Aorta (tissue), 5 donors: ENCODE measurements at regions not wholly inside any gene's neighbourhood (a gene's known extent, or its start where the extent isn't known, plus 50 kb on each side); places are given as distances from the start of the nearest gene placed in this dataset.
"Not testable (repeated sequence)": the region's sequence is repeated elsewhere in the genome, so short reads cannot be mapped to it uniquely, and the experiment has no call there.

Experiments
- ATAC-seq: fragments of 200-7000 bp; cut with Tn5 transposase; one replicate; pipeline ENCODE4 v1.9.1; 2022; ENCODE audit warnings: moderate library complexity; ENCODE audit not compliant: low FRiP score
- DNase-seq, 2 donors: peaks; one replicate each; pipeline ENCODE4 v3.0.0-alpha.2; 2020
- H3K27ac ChIP-seq, 2 donors: one replicate each; pipeline ENCODE4 v1.5.1; 2013; ENCODE audit warnings: low read length in 2 of 2, mild to moderate bottlenecking in 2 of 2, moderate library complexity in 2 of 2, control low read depth in 1 of 2, inconsistent platforms in 1 of 2, low read depth in 1 of 2
- H3K27me3 ChIP-seq, 2 donors: one replicate each; pipeline ENCODE4 v1.6.1; 2013; ENCODE audit warnings: control low read depth in 1 of 2, low read length in 1 of 2, mild to moderate bottlenecking in 1 of 2, moderate library complexity in 1 of 2; ENCODE audit not compliant: insufficient read depth in 2 of 2, control insufficient read depth in 1 of 2
- H3K36me3 ChIP-seq, 2 donors: one replicate each; pipeline ENCODE4 v1.6.1; 2013; ENCODE audit warnings: control low read depth in 1 of 2, low read length in 1 of 2, mild to moderate bottlenecking in 1 of 2; ENCODE audit not compliant: insufficient read depth in 2 of 2, control insufficient read depth in 1 of 2
- H3K4me1 ChIP-seq, 2 donors: one replicate each; pipeline ENCODE4 v1.6.1; 2013; ENCODE audit warnings: low read length in 2 of 2, control low read depth in 1 of 2, mild to moderate bottlenecking in 1 of 2, moderate library complexity in 1 of 2; ENCODE audit not compliant: insufficient read depth in 2 of 2, control insufficient read depth in 1 of 2
- H3K4me3 ChIP-seq, 2 donors: one replicate each; pipeline ENCODE4 v1.5.1; 2013; ENCODE audit warnings: low read length in 2 of 2, control low read depth in 1 of 2, mild to moderate bottlenecking in 1 of 2
- H3K9me3 ChIP-seq: one replicate; pipeline ENCODE4 v1.6.1; 2013; ENCODE audit warnings: mild to moderate bottlenecking, low read length; ENCODE audit not compliant: control insufficient read depth
- WGBS, 2 donors: extraction: QIAGEN DNeasy Blood & Tissue Kit; methylation state at CpG; one replicate each; pipeline ENCODE4 v1.1.7; 2013; 5-methylcytosine and 5-hydroxymethylcytosine counted together
- intact Hi-C, 2 donors: fragments of 100-400 bp; cut with DNase I; formaldehyde crosslinking; loops; one replicate each; pipeline versions ENCODE4 v1.14.2 to v1.15.0; 2022
- donor health status: healthy with polysubstance abuse.
- donor health status: Bipolar disorder and iron deficiency.
- donor health status: DM: no; HTN: no; CAD: no.
- donor health status: DM: no; HTN: no; CAD: no.
- donor health status: DM: yes; HTN: yes; CAD: no.

DNA sequence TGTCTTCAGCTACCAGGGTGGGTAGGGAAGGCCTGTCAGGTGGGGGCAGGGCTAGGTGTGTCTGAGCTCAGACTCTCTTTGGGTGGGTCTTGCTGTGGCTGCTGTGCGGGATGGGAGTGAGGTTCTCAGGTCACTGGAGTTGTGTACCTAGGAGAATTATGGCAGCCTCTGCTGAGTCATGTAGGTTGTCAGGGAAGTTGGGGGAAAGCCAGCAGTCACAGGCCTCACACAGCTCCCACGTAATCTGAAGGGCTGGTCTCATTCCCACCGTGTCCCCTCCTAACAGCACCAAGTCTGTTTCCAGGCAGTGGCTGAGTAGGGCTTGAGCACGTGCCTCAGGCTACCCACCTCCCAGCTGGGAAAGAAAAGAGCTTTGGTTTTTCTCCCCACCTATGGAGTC, 67.0 kb downstream of the CHCHD4 start:
- WGBS, 2 donors, result 68 to 69% methylated on average over 4 of the region's 4 CpGs
- intact Hi-C loops, result no loop called here
- H3K36me3 ChIP-seq, result no peaks in the 10 kb centered on the region

GRCh38 chr3:14047841-14048240, 76.8 kb downstream of the CHCHD4 start:
- Histone ChIP-seq H3K4me3 (no peak overlapping the region), H3K4me1 (no peaks in the 10 kb centered on the region), H3K27ac (no peak overlapping the region), H3K9me3 (peaks cover 2% of the 10 kb centered on the region), H3K36me3 (no peaks in the 10 kb centered on the region), H3K27me3 (no peaks in the 10 kb centered on the region)
- ATAC-seq (no peak), DNase-seq (no peak)
- intact Hi-C loops, result no loop called here

More for the DNA sequence above, 67.0 kb downstream of the CHCHD4 start:
- H3K27me3 ChIP-seq, result no peaks in the 10 kb centered on the region
- no peaks in the 10 kb centered on the region for H3K4me1 ChIP-seq
- no peaks in the 10 kb centered on the region for H3K9me3 ChIP-seq
- ATAC-seq, result no peak
- DNase-seq, result no peak
- H3K4me3 ChIP-seq, result no peak overlapping the region
- no peak overlapping the region for H3K27ac ChIP-seq

DNA sequence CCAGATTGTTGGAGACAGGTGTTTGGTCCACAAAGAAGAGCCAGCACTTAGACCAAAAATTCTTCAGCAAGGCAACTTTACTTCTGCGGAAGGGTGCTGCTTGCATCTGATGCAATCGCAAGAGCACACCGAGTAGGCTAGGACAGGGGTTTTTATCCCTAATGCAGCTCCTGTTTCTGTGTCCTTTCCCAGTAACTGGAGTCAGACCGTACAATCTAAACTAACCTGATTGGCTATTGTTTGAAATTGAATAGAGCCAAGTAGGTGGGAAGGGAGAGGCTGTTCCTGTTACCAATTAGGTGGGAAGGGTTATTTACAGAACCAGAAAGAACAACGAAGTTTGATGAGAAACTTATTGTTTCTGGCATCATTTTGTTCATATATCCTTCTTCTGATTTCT, 77.6 kb downstream of the CHCHD4 start:
- H3K9me3 ChIP-seq, result peaks cover 2% of the 10 kb centered on the region
- no peak overlapping the region for H3K4me3 ChIP-seq
- no peak for ATAC-seq
- no peaks in the 10 kb centered on the region for H3K36me3 ChIP-seq
- no peaks in the 10 kb centered on the region for H3K27me3 ChIP-seq
- intact Hi-C loops, result no loop called here
- no peak for DNase-seq
- WGBS, 2 donors, result 64 to 71% methylated on average over 5 of the region's 5 CpGs
- no peak overlapping the region for H3K27ac ChIP-seq
- no peaks in the 10 kb centered on the region for H3K4me1 ChIP-seq

DNA sequence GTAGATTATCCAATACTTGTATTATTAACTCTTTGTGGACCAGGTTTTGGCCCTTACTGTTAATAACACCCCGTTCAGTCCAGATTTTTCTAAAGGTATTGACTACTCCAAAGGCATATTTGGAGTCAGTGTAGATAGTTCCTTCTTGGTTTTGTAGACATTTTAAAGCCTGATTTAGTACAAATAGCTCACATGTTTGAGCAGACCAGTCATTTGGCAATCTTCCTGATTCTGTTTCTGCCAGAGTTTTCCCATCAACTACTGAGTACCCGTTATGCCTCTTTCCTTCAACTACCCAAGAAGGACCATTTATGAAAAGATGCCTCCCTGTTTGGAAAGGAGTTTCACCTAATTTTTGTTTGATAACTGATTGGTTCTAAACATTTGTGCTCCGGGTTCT, 82.0 kb downstream of the CHCHD4 start:
- no peaks in the 10 kb centered on the region for H3K9me3 ChIP-seq
- DNase-seq, result no peak
- H3K4me3 ChIP-seq, result no peak overlapping the region
- H3K27ac ChIP-seq, result no peak overlapping the region
- no peaks in the 10 kb centered on the region for H3K4me1 ChIP-seq
- no peaks in the 10 kb centered on the region for H3K27me3 ChIP-seq
- no peak for ATAC-seq
- intact Hi-C loops, result no loop called here
- no peaks in the 10 kb centered on the region for H3K36me3 ChIP-seq
- 37 to 43% methylated on average over 3 of the region's 3 CpGs for WGBS, 2 donors

DNA sequence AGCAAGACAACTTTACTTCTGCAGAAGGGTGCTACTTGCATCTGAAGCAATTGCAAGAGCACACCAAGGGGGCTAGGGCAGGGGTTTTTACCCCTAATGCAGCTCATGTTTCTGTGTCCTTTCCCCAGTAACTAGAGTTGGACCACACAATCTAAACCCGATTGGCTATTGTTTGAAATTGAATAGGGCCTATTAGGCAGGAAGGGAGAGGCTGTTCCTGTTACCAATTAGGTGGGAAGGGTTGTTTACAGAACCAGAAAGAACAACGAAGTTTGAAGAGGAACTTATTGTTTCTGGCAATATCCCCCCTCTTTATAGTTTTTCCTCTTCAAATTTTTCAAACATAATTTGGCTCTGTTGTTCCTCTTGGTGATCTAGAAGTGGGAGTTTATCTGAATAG, 85.5 kb downstream of the CHCHD4 start:
- DNase-seq, result no peak
- intact Hi-C loops, result no loop called here

DNA sequence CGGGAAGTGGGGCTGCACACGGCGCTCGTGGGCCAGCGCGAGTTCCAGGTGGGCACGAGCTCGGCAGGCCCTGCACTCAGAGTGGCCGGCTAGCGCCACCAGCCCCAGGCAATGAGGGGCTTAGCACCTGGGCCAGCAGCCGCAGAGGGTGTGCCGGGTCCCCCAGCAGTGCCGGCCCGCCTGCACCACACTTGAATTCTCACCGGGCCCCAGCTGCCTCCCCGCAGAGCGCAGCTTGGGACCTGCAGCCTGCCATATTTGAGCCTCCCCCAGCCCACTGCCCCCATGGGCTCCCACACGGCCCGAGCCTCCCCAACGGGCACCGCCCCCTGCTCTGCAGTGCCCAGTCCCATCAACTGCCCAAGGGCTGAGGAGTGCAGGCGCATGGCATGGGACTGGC, 87.5 kb downstream of the CHCHD4 start:
- no peak for DNase-seq
- Histone ChIP-seq H3K4me3 (no peak overlapping the region), H3K27me3 (no peaks in the 10 kb centered on the region), H3K27ac (no peak overlapping the region), H3K4me1 (no peaks in the 10 kb centered on the region), H3K9me3 (peaks cover 9% of the 10 kb centered on the region), H3K36me3 (no peaks in the 10 kb centered on the region)
- WGBS, 2 donors, result 94 to 95% methylated on average over 15 to 22 of the region's 22 CpGs
- no peak for ATAC-seq
- intact Hi-C loops, result no loop called here

More for the DNA sequence above, 85.5 kb downstream of the CHCHD4 start:
- 48 to 49% methylated on average over 2 of the region's 2 CpGs for WGBS, 2 donors
- no peaks in the 10 kb centered on the region for H3K27me3 ChIP-seq
- H3K9me3 ChIP-seq, result peaks cover 9% of the 10 kb centered on the region
- H3K36me3 ChIP-seq, result no peaks in the 10 kb centered on the region
- ATAC-seq, result no peak
- no peak overlapping the region for H3K27ac ChIP-seq
- no peaks in the 10 kb centered on the region for H3K4me1 ChIP-seq
- no peak overlapping the region for H3K4me3 ChIP-seq

GRCh38 chr3:14033023-14033422, 91.6 kb downstream of the CHCHD4 start:
- Histone ChIP-seq H3K9me3 (peaks cover 9% of the 10 kb centered on the region), H3K27ac (no peak overlapping the region), H3K36me3 (no peaks in the 10 kb centered on the region), H3K4me3 (no peak overlapping the region), H3K27me3 (no peaks in the 10 kb centered on the region), H3K4me1 (no peaks in the 10 kb centered on the region)
- ATAC-seq (no peak), DNase-seq (no peak)
- WGBS, 2 donors, result 45 to 52% methylated on average over 1 of the region's 1 CpG
- intact Hi-C loops, result no loop called here

GRCh38 chr3:14031271-14031670, 93.4 kb downstream of the CHCHD4 start:
- 54 to 58% methylated on average over 3 of the region's 3 CpGs for WGBS, 2 donors
- intact Hi-C loops, result no loop called here
- H3K27ac ChIP-seq, result no peak overlapping the region
- no peak overlapping the region for H3K4me3 ChIP-seq
- no peaks in the 10 kb centered on the region for H3K4me1 ChIP-seq
- ATAC-seq, result no peak
- no peaks in the 10 kb centered on the region for H3K27me3 ChIP-seq
- no peak for DNase-seq
- H3K36me3 ChIP-seq, result no peaks in the 10 kb centered on the region
- peaks cover 5% of the 10 kb centered on the region for H3K9me3 ChIP-seq

- H3K4me1 ChIP-seq, H3K9me3 ChIP-seq, ATAC-seq, DNase-seq, intact Hi-C loops, H3K27ac ChIP-seq, H3K27me3 ChIP-seq, H3K4me3 ChIP-seq, H3K36me3 ChIP-seq: not testable (repeated sequence)
- WGBS, 2 donors, result 91 to 95% methylated on average over 16 to 20 of the region's 20 CpGs
Observed at GRCh38 chr3:14029390-14029995, 95.2 kb downstream of the CHCHD4 start.
